GM19452 (cell line): ENCODE measurements at regions not wholly inside any gene's neighbourhood (a gene's known extent, or its start where the extent isn't known, plus 50 kb on each side); places are given as distances from the start of the nearest gene placed in this dataset.

ENCODE experiments used
- ATAC-seq: cut with Tn5 transposase; IDR thresholded peaks from one replicate; pipeline ENCODE4 v1.9.1; 2021; ENCODE audit not compliant: unreplicated experiment

DNA sequence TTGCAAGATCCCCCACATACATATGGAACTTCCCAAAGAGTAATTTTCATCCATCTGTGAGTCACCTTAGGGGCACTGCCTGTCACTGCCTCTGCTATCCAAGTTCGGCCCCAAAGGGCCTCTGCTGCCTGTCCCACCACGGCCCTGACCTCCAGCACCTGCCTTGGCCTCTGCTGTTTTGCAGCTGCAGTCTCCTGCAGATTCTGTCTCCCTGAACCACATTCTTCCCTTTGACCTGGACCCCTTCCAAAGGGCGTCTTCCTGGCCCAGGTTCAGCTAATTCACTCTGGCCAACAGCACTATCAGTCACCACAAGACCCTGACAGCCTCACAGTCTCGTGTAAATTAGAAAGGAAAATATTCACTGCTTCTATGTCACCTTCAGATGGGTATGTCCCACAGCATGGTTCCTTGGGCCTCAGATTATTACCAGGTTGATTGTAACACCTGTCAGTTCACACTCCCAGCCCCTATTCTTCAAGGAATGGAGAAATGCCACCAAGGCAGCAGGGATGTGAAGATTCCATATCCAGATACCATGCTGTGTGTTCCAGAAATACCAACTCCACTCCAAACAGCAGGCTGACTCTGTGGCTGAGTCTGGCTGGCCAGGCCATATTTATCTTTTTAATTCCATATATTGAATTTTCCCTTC lies 479.3 kb downstream of the ARHGEF28 start:
- no peak for ATAC-seq

DNA sequence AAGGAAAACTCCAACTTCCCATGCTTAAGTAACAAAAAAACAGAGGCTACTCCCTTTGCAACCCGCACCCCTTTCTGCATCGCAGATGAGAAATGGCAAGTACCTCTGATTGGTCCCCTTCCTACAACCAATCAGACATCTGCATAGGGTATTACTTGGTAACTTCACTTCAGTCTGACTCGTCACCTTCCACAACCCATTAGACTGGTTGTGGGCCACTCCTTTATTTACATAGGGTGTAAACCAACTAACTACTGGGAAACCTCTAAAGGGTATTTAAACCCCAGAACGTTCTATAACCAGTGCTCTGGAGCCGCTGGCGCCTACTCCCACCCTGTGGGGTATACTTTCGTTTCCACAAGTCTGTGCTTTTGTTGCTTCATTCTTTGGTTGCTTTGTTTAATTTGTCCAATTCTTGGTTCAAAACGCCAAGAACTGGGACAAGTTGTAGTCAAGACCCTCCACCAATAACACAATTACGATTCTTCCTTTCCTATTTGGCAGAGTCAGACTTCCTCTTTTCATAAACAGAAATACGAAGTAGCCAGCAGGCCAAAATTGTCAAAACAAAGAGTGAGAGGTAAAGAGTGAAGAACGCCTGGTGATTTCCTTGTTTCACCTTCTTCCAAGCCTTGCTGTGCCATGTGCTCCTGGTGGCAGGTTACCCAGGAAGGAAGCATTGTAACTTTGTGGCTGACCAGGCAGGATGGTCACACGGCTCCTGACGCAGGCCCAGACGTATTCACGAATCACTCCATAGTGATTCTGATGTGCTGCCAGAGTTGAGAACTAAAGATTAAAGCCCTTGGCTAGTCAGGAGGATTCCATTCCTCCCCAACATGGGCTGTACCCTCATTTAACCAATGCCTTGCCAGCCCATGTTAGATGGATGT lies 477.4 kb downstream of the ARHGEF28 start:
- ATAC-seq: no peak

DNA sequence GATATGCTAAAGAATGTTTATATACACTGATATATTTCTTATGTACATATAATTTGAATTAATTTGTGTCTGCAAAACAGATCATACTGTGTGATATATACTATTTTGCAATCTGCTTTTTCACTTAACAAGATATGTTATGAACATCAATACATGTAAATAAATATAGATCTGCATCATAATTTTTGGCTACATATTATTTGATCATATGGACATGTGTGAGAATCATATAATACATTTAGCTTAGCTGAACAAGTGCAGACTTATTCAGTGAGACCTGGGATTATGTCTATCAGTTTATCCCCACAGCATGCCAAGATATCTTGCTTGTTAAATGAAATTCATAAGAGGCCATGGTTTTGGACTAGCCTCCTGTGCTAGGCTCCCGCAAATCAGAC lies 474.3 kb downstream of the ARHGEF28 start:
- ATAC-seq: no peak

DNA sequence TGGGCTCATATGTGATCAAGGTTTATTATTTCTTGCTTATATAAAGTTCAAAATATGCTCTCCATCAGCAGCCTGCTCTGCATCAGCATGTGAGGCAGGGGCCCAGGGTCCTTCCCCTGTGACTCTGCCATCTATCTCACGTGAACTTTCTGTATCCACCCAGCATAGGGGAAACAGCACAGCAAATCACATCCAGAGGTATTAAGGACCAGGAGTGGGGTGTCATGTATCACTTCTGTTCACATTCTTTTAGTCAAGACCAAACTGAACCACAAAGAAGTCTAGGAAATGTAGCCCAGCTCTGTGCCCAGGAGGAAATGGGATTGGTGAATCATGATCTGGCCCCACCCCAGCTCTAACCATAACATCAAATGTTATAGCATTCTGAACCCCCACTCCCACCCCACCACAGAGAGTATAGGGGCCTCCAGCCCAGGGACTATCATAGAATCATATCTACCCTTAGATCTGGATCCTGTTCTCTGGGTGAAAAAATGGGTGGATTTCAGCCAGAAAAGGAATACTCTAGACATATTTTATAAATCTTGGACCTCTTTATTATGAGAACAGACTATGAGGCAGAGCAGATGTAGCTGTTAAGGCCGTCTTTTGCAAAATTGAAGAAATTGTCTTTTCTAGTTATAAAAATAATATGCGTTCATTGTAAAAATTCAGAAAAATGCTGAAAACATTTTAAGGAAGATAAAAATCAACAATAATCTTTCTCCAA lies 473.7 kb downstream of the ARHGEF28 start:
- ATAC-seq: no peak

DNA sequence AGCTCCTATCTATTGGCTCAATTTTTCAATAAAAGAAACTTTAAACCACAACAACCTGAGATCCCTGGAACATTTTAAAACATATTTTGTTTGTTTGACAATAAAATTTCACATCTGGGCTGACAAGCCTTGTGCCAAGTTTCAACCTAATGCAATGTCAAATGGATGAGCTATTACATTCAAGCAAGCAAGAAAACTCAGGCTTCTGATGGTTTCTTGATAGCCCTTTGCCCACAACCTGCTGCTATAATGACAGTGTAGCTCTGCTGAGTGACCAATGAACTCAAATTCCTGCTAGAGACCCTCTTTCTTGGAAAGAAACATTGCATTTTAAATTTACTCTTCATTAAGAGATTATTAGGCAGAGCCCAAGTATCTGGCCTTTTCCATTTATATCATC lies 472.9 kb downstream of the ARHGEF28 start:
- ATAC-seq: no peak

DNA sequence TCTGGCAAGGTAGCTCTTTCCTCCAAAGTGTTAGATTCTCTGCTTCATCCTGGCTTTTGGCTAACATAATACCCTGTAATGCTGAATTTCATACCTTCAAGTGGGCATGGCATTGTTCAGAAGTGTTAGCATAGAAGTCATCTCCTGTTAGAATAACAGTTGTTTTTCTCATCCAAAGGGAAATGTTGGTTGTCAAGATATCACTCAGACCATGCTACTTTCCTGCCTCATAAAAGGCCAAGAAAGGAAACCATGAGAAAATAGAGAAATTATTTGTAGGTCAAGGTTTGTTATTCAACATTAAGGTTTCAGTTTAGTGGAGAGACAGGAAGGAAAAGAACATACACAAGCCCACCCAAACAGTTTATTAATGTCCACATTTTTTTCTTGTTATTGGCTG lies 472.5 kb downstream of the ARHGEF28 start:
- no peak for ATAC-seq

DNA sequence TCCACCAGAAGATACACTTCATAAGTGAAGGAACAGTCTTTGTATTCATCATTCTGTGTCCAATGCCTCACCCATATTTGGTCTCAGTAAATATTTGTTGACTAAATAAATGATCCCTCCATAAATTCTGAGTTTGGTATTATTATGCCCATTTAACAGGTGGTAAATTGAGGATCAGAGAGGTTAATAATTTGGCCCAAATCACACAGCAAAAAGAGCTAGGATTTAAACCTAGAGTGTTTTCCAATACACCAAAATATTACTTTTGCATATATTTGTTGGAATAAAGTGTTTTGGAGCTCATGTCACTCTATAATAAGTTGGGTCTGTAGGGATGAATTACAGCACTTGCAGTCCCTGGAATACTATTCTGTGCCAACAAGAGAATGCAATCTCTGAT lies 470.3 kb downstream of the ARHGEF28 start:
- ATAC-seq: no peak

DNA sequence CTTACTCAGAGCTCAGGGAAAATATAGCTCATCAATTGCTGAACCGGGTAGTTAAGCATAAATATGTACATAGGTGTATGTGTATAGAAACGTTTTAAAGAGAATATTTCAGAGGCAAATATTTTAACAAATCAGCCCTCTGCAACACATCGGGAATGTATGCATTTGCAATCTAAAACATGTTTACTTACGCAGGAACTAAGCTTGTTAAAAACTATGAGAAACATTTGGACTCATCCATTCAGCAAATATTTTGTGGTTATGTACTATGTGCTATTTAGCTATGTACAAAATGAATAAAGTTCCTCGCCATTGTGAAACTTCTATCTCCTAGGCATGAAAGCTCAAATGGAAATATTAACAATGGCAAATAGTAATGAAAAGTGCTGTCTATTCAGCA lies 469.9 kb downstream of the ARHGEF28 start:
- ATAC-seq: no peak

DNA sequence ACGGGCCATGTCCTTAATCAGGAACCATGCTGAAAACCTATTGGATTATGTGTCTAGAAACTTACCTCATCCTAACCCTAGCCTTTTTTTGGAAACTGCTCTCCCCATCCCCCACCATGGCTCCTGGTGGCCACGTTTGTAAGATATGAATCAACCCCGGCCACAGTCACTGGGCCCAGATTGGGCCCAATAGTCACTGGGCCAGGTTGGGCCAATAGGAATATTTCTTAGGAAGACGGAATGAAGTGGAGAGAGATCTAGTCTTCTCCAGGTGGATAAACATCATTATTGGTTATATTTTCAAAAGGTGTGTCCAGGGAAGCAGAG lies 468.7 kb downstream of the ARHGEF28 start:
- ATAC-seq: no peak

DNA sequence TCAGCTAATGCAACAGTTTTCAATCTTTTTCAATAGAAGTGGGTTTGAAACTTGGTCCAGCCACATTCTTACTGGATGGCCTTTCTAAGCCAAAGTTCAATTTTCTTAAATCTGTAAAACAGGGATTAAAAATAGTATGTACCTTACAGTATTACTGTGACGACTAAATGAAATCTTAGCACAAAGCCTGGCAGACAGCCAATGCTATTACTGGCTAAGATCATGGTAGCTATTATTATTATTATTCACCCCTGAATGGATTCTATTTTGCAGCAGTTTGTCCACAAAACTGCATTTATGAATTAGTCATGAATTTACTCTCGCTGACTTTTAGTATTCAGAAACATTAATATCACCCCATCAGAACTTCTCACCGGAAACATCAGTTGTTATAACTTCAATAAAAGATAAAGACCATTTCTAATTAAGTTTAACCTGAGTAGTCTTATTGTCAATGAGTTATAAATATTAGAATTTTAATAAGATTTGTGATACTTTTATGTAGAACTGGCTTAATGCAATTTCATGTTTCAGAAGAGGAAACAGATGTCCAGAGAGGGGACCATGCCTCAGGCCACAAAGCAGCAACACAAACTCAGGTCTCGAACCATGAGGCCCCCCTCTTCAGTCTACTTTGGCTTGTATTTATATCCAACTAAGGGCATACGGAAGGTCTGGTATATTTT lies 468.2 kb downstream of the ARHGEF28 start:
- no peak for ATAC-seq

DNA sequence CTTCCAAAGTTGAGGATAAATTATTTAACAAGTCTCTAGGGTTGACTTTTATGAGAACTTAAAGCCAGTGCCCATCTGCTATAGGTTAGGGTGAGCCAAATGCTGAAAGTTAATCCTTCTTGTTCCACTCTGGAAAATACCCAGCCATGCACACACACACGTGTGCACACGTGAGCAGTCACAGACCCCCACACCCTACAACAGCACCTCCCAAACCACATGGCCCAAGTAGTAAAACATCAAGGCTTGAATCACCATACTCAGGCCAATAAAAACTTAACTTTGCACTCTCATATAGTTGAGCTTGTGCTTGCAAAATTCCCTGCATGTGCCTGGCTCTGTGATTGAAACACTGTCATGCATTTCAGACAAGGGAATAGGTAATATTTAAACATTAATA lies 467.6 kb downstream of the ARHGEF28 start:
- no peak for ATAC-seq

DNA sequence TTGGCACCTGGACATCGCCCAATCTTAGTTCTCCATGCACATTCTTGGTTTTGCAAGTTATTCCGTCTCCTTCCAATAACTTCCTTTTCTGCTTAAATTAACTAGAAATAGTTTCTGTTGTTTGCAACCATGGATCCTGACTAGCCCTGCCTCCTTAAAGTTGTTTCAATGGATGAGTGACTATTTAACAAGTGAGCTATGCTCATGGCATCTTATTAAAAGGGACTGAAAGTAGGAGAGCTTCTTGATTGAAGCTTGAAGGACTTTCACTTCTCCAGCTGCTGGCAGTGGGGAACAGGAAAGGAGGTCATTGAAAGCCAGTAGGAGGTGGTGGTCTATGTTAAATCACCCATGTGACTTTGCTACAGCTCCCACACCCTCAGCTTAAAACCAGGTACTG lies 466.8 kb downstream of the ARHGEF28 start:
- ATAC-seq: no peak

DNA sequence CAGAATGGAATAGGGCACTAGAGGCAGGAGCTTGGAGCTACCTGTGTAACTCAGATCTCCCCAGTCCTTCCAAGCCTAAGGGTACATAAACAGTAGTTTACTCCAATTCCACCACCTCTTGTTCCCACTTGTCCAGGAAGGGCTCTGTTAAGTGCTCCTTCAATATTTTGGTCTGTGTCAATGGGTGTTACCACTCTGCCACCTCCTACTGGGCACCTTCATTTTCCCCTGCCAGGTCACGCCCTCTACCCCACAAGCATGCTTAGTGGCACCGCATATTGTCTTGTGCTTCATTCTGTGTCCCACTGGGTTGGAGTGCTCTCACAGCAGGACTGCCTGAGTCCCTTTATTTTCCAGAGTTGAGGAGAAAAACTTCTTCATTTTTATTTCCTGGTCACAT lies 459.8 kb downstream of the ARHGEF28 start:
- no peak for ATAC-seq

DNA sequence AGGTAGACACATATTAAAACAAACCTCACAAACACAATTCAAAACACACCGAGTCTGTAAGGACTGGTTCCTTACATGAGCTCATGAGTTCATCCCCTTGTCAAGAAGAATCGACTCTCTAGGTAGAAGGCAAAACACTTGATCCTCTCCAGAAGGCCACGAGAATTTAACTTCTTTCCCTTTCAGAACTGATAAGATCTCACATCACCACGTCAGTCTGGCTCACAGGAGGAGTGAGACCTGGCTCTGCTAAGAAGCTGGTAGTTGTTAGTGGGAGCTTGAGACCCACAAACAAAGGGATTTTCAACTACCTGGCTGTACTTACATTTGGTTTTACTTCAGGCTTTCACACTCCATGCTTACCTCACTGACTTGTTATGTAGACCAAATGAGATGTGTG lies 459.2 kb downstream of the ARHGEF28 start:
- ATAC-seq: no peak

DNA sequence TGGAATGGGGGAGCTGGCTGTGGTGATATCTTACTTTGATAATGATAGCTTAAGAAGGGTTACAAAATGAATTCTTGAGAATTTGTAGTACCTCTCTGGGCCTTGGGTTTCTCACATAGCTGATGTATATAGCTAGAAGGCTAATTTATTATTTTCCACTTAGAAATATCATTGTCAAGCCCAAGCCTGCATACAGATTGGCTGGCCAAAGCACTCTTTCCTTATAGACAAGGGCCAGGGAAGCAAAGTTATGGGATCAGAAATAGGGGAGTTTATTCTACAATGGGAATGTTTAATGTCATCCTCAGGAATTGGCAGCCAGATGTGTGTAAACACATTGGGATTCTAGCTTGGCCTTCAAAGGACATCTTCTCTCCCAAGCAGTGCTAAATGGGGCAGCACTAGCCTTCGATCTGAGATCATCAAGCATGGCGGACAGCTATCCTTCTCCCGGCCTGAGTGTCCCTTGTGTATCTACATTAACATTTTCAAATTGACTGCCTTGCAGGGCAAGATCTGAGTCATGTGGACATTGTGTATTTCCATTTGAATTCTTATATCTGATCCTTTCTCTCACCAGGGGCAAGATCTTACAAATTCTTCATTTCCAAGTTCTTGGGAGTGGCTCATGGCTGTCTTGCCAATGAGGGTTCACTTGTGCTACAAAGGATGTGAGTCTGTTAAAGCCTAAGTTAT lies 457.2 kb downstream of the ARHGEF28 start:
- no peak for ATAC-seq

DNA sequence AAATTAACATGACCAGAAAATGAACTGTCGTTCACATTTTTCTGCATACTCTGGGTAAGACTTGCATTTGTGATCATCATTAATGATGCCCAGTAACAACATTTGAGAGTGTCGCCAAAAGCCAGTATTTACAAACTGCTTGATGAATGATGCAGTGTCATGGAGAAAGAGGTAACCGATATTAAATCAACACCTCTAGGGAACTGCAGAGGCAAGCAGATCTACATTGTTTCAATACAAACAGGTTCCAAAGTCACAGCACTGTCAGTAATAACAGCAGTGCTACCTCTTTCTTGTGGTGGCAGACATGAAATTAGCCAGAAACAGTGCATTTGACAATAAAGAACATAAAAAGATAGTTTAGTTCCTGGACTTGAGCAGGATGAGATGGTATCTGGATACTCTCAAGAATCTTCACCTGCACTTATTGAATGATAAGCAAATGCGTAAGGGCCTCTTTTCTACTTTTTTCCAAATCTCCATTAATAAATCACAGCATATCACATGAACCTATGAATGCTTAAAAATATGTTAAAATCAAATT lies 456.6 kb downstream of the ARHGEF28 start:
- no peak for ATAC-seq

DNA sequence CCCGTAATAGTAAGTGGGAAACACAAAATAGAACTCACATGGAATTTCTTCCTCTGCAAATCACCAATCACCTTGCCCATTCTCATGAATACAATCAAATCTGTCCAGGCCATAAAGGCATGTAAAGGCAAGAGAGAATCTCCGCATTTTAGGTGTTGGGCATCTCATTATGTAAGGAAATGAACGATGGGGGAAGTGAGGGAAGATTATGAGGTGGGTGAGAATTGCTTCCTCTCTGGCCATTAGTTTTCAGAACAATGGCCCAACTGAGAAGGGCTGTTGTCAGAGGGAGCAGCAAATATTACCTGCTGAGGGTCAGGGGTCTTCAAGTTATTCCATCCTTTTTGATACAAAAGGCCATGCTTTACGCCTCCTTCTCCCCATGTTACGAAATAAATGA lies 455.1 kb downstream of the ARHGEF28 start:
- no peak for ATAC-seq

DNA sequence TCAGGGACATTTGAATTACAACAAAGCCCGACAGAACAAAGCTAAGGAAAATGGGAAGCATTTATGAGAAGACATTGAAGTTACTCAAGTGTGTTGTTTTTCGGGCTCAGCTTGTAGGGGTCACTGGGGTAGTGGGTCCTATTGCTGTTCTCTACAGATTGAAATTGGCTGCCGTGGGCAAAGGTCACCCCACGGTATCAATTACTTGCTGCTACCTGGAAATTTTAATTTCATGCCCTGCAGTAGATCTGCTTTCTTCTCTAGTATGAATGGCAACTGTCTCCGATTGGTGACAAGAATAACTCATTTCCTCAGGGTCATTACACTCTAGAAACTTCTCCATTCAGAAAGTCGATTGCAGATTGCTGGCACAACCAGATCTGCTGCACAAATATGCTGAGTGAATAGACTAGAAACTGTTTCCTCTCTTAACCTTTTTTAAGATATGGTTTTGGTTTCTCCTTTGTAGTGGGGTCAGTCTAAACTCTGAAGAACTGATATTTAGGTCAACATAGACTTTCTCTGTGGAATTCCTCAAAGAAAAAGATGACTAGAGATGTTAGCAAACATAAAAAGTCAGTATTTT lies 454.1 kb downstream of the ARHGEF28 start:
- ATAC-seq: no peak

DNA sequence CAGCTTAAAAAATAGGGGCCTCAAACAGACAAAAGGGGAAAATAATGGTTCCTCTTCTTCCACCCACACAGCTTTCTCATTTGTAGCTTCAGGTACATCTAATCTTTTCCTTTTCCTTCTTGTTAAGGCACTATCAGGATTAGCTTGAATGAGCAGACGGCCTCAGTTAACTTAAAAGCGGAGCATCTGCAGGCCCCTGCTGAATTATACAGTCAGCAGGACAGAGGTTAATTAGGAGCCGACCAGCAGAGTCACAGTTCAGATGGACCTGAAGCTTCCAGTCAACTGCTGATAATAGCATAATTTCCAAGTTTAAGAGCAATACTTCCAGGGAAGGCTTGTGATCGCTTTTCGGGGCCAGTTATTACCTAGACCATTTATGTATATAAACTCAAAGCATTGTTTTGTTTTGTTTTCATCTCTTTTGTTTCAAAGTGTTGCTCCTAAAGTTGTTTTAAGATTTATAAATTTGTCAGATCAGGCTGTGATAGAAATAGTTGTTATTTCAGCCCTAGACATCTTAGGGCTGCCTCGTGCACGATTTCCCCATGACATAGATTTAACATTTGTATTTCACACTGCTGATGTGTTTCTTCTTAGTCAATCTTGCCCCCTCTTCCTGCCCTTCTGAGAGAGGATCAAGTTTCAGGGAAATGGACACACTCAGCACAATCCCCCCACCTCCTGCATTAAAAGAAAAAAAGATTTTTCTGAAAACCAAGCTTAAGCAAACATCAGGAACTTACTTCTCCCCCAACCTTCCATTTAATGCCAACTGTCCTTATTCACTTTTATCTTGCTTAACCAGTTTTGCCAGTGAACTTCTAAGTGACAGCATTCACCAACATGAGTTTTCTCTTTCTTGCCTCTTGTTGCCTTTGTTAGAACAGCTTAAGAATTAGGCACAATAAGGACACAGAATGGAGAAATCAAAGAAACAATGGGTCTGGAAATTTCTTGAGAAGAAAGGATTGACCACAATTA lies 449.8 kb downstream of the ARHGEF28 start:
- no peak for ATAC-seq
